Endodermal cell (in vitro differentiated cells): ENCODE measurements at regions not wholly inside any gene's neighbourhood (a gene's known extent, or its start where the extent isn't known, plus 50 kb on each side); places are given as distances from the start of the nearest gene placed in this dataset.
"Not testable (repeated sequence)": the region's sequence is repeated elsewhere in the genome, so short reads cannot be mapped to it uniquely, and the experiment has no call there.

Experiments used
- DNase-seq: peaks from one replicate; pipeline ENCODE4 v3.0.0-alpha.2; 2017
- H3K27ac ChIP-seq: 2 replicates; pipeline ENCODE4 v1.5.1; 2013; ENCODE audit warnings: mild to moderate bottlenecking, low read depth, low read length, moderate library complexity
- H3K27me3 ChIP-seq: 2 replicates; pipeline ENCODE4 v1.6.1; 2013; ENCODE audit warnings: mild to moderate bottlenecking, low read length, moderate library complexity; ENCODE audit not compliant: insufficient read depth, control insufficient read depth, poor library complexity, severe bottlenecking
- H3K36me3 ChIP-seq: 2 replicates; pipeline ENCODE4 v1.7.0; 2013; ENCODE audit warnings: mild to moderate bottlenecking, low read length, moderate library complexity; ENCODE audit not compliant: control insufficient read depth, insufficient read depth
- H3K4me1 ChIP-seq: one replicate; pipeline ENCODE4 v1.7.0; 2013; ENCODE audit warnings: low read length; ENCODE audit not compliant: control insufficient read depth, insufficient read depth
- H3K4me3 ChIP-seq: 2 replicates; pipeline ENCODE4 v1.5.1; 2013; ENCODE audit warnings: mild to moderate bottlenecking, low read length, moderate library complexity
- H3K9ac ChIP-seq: 2 replicates; pipeline ENCODE4 v1.6.1; 2013; ENCODE audit warnings: mild to moderate bottlenecking, low read length, moderate library complexity; ENCODE audit not compliant: poor library complexity, severe bottlenecking; ENCODE audit errors: extremely low read depth
- H3K9me3 ChIP-seq: 2 replicates; pipeline ENCODE4 v1.6.1; 2013; ENCODE audit warnings: mild to moderate bottlenecking, low read length, moderate library complexity; ENCODE audit not compliant: control insufficient read depth
- H3K27ac Mint-ChIP-seq: 2 replicates; pipeline ENCODE4 v1.8.0; 2020; ENCODE audit warnings: mixed read lengths
- H3K27me3 Mint-ChIP-seq: 2 replicates; pipeline ENCODE4 v1.8.0; 2021; ENCODE audit warnings: mild to moderate bottlenecking, mixed read lengths; ENCODE audit not compliant: insufficient read depth
- H3K36me3 Mint-ChIP-seq: 2 replicates; pipeline ENCODE4 v1.8.0; 2020; ENCODE audit warnings: low read depth, mixed read lengths
- H3K4me1 Mint-ChIP-seq: 2 replicates; pipeline ENCODE4 v1.8.0; 2020; ENCODE audit warnings: mixed read lengths
- H3K4me3 Mint-ChIP-seq: 2 replicates; pipeline ENCODE4 v1.8.0; 2020; ENCODE audit warnings: mild to moderate bottlenecking, moderate library complexity, mixed read lengths
- H3K9me3 Mint-ChIP-seq: 2 replicates; pipeline ENCODE4 v1.8.0; 2020; ENCODE audit warnings: mild to moderate bottlenecking, mixed read lengths
- WGBS, 2 experiments: methylation state at CpG; one replicate each; pipeline versions ENCODE4 v1.1.5 to v1.1.7; 2013; ENCODE audit warnings: missing lambda C conversion rate in 2 of 2, mixed read lengths in 1 of 2; ENCODE audit not compliant: insufficient coverage in 1 of 2, insufficient read length in 1 of 2; 5-methylcytosine and 5-hydroxymethylcytosine counted together
- TF ChIP-seq, protein P1 (sequence below): fragments of 200-600 bp; sonication (generic); conservative IDR thresholded peaks from 2 replicates; pipeline ENCODE4 v1.5.0; 2021; ENCODE audit warnings: antibody characterized with exemption, mild to moderate bottlenecking

DNA sequence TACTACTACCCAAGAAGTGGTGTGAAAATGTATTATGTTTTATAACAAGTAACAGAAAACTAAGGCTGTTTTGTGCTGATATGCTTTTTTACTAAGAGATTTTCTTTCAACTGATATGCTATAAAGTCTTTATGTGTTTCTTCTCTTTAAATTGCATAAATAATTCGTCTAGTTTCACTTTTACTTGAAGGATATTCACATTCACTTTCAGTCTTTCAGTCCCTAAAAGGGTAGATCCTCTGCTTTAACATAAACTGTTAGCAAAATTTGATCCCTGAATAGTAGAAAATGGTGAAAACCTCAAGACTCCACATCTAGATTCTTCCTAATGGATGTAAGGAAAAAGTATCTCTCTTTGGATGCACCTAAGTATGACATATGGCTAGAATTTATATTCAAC, 69.0 kb upstream of the FST start:
- H3K9me3 ChIP-seq, result no peaks in the 10 kb centered on the region
- H3K27me3 Mint-ChIP-seq, result no peaks in the 10 kb centered on the region
- H3K4me3 Mint-ChIP-seq, result no peak overlapping the region

DNA sequence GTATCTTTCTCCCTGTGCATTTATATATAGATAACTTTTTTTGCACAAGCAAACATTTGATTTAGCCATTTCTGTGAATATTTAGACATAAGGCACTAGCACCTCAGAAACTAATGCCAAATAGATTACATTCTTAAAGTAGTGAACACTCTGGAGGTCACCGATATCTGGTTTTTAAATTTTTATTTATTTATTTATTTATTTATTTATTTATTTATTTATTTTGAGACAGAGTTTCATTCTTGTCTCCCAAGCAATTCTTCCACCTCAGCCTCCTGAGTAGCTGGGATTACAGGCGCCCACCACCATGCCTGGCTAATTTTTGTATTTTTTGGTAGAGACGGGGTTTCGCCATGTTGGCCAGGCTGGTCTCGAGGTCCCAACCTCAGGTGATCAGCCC, 67.9 kb upstream of the FST start:
- not testable (repeated sequence) for H3K4me1 ChIP-seq, H3K9me3 Mint-ChIP-seq, H3K27me3 Mint-ChIP-seq, DNase-seq, H3K9ac ChIP-seq, H3K4me3 Mint-ChIP-seq, H3K27ac ChIP-seq, H3K36me3 Mint-ChIP-seq, H3K36me3 ChIP-seq, H3K9me3 ChIP-seq, H3K4me1 Mint-ChIP-seq, H3K4me3 ChIP-seq, H3K27ac Mint-ChIP-seq, H3K27me3 ChIP-seq
- 97% methylated on average over 4 of the region's 5 CpGs; no CpG with 5 or more reads in 1 of the 2 experiments for WGBS, 2 experiments

More for the DNA sequence above, 69.0 kb upstream of the FST start:
- peaks cover 5% of the 10 kb centered on the region for H3K9me3 Mint-ChIP-seq
- 67% methylated on average over 1 of the region's 1 CpG; no CpG with 5 or more reads in 1 of the 2 experiments for WGBS, 2 experiments
- DNase-seq, result no peak
- no peaks in the 10 kb centered on the region for H3K4me1 Mint-ChIP-seq
- H3K27me3 ChIP-seq, result no peaks in the 10 kb centered on the region
- H3K4me1 ChIP-seq, result no peaks in the 10 kb centered on the region
- H3K9ac ChIP-seq, result no peak overlapping the region
- no peak overlapping the region for H3K27ac ChIP-seq
- no peaks in the 10 kb centered on the region for H3K36me3 Mint-ChIP-seq
- no peaks in the 10 kb centered on the region for H3K36me3 ChIP-seq
- no peak overlapping the region for H3K4me3 ChIP-seq
- H3K27ac Mint-ChIP-seq, result no peak overlapping the region
- TF ChIP-seq, protein P1, sequence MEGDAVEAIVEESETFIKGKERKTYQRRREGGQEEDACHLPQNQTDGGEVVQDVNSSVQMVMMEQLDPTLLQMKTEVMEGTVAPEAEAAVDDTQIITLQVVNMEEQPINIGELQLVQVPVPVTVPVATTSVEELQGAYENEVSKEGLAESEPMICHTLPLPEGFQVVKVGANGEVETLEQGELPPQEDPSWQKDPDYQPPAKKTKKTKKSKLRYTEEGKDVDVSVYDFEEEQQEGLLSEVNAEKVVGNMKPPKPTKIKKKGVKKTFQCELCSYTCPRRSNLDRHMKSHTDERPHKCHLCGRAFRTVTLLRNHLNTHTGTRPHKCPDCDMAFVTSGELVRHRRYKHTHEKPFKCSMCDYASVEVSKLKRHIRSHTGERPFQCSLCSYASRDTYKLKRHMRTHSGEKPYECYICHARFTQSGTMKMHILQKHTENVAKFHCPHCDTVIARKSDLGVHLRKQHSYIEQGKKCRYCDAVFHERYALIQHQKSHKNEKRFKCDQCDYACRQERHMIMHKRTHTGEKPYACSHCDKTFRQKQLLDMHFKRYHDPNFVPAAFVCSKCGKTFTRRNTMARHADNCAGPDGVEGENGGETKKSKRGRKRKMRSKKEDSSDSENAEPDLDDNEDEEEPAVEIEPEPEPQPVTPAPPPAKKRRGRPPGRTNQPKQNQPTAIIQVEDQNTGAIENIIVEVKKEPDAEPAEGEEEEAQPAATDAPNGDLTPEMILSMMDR, result no peak

DNA sequence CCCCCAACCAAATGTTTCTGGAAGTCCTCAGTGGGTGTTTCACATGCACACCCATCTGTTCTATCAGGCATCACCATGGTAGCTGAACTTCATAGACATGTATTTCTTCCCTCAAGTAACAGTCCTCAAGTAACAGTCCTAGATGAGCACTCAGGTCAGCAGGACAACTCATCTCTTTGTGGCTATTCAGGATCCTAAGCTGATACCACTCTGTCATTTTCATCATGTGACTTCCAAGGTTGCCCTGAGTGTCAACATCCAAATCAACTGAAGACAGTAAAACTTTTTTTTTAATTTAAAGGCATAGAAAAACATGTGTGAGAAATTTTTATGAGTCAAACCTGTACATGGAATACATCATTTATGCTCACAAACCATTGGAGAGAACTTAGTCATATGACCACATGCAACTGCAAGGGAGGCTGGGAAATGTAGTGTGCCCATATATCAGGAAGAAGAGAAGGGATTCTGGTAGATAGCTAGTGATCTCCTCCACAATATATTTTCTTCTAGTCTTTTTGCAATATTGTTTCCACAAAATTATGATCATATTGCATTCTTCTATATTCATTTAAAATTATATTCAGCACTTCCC, 64.2 kb upstream of the FST start:
- TF ChIP-seq, protein P1, result no peak
- no peak for DNase-seq
- no peak overlapping the region for H3K4me3 Mint-ChIP-seq
- Histone ChIP-seq H3K4me1 (no peaks in the 10 kb centered on the region), H3K36me3 (no peaks in the 10 kb centered on the region), H3K4me3 (no peak overlapping the region), H3K27ac (no peak overlapping the region), H3K9ac (no peak overlapping the region), H3K9me3 (no peaks in the 10 kb centered on the region), H3K27me3 (no peaks in the 10 kb centered on the region)
- H3K36me3 Mint-ChIP-seq, result no peaks in the 10 kb centered on the region
- peaks cover 7% of the 10 kb centered on the region for H3K4me1 Mint-ChIP-seq
- peaks cover 5% of the 10 kb centered on the region for H3K9me3 Mint-ChIP-seq
- no peak overlapping the region for H3K27ac Mint-ChIP-seq
- no peaks in the 10 kb centered on the region for H3K27me3 Mint-ChIP-seq

DNA sequence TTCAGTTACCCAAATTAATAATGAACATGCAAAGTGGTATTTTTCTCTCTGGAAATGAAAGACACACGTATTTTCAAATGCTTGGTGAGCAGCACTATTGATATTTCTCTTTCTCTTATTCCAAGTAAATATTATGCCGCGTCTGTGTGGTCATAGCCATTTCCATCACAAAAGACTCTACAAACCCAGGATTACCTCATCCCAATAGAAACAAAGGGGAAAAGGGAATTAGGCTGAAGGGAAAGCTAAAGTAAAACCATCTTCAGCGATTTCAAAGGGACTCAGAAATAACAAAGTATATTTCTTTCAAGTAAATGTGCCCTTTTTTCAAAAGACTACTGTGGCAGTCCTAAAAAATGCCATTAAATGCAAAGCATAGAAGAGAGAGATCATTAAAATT, 62.0 kb upstream of the FST start:
- no peaks in the 10 kb centered on the region for H3K27me3 Mint-ChIP-seq
- TF ChIP-seq, protein P1, result no peak
- no peak overlapping the region for H3K27ac ChIP-seq
- H3K4me3 ChIP-seq, result no peak overlapping the region
- H3K27me3 ChIP-seq, result no peaks in the 10 kb centered on the region
- no peaks in the 10 kb centered on the region for H3K36me3 Mint-ChIP-seq
- peaks cover 13% of the 10 kb centered on the region for H3K4me1 Mint-ChIP-seq
- no peaks in the 10 kb centered on the region for H3K4me1 ChIP-seq
- H3K36me3 ChIP-seq, result no peaks in the 10 kb centered on the region
- no peak overlapping the region for H3K9ac ChIP-seq
- WGBS, 2 experiments, result 33 to 54% methylated on average over 2 to 4 of the region's 4 CpGs
- H3K9me3 ChIP-seq, result no peaks in the 10 kb centered on the region
- H3K4me3 Mint-ChIP-seq, result no peak overlapping the region
- DNase-seq, result no peak
- H3K27ac Mint-ChIP-seq, result no peak overlapping the region
- H3K9me3 Mint-ChIP-seq, result peaks cover 4% of the 10 kb centered on the region
